NT2/D1 (cell line): ENCODE measurements at regions not wholly inside any gene's neighbourhood (a gene's known extent, or its start where the extent isn't known, plus 50 kb on each side); places are given as distances from the start of the nearest gene placed in this dataset.

Source experiments
- SUZ12 ChIP-seq: IDR thresholded peaks from 2 replicates; pipeline ENCODE4 v1.6.1; 2011; ENCODE audit not compliant: insufficient read length, insufficient read depth; ENCODE audit errors: extremely low read depth
- YY1 ChIP-seq: IDR thresholded peaks from 2 replicates; pipeline ENCODE4 v1.6.1; 2011; ENCODE audit not compliant: insufficient read length, insufficient read depth
- ZNF274 ChIP-seq: IDR thresholded peaks from 2 replicates; pipeline ENCODE4 v1.6.1; 2011; ENCODE audit warnings: mild to moderate bottlenecking, low read depth, low read length

- no peak for TF ChIP-seq ZNF274
- TF ChIP-seq YY1, result no peak
- no peak for TF ChIP-seq SUZ12
Observed at GRCh38 chr4:19508442-19508841, 743.3 kb upstream of the SLIT2 start.
